Globus pallidus (tissue), 1 donor: ENCODE measurements at regions not wholly inside any gene's neighbourhood (a gene's known extent, or its start where the extent isn't known, plus 50 kb on each side); places are given as distances from the start of the nearest gene placed in this dataset.

Experiments used
- DNase-seq: peaks from one replicate; pipeline ENCODE4 v3.0.0-alpha.2; 2015; ENCODE audit warnings: low spot score

- no peak for DNase-seq
Observed at GRCh38 chr5:112025757-112026156, 268.8 kb upstream of the NREP start.

DNA sequence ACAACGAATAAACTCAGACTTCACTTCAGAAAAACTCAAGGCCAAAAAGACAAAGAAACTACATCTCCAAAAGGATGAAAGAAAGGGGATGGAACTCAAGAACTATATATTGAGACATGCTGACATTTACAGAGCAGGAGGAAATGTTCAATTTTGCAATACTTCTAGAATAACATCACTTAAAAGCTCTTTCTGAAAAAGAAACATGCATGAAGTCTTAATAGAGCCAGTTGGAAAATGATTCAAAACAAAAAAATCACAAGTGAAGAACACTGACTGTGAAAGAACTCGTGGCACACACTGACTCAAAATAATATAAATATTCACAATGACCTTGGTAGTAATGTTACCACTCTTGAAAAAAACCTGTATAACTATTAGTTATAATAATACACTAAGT, 267.8 kb upstream of the NREP start:
- DNase-seq = no peak

GRCh38 chr5:112024221-112024620, 267.2 kb upstream of the NREP start:
- no peak for DNase-seq

GRCh38 chr5:112023766-112024165, 266.8 kb upstream of the NREP start:
- no peak for DNase-seq

GRCh38 chr5:112018846-112019245, 261.9 kb upstream of the NREP start:
- no peak for DNase-seq

GRCh38 chr5:112016980-112017379, 260.0 kb upstream of the NREP start:
- no peak for DNase-seq

DNA sequence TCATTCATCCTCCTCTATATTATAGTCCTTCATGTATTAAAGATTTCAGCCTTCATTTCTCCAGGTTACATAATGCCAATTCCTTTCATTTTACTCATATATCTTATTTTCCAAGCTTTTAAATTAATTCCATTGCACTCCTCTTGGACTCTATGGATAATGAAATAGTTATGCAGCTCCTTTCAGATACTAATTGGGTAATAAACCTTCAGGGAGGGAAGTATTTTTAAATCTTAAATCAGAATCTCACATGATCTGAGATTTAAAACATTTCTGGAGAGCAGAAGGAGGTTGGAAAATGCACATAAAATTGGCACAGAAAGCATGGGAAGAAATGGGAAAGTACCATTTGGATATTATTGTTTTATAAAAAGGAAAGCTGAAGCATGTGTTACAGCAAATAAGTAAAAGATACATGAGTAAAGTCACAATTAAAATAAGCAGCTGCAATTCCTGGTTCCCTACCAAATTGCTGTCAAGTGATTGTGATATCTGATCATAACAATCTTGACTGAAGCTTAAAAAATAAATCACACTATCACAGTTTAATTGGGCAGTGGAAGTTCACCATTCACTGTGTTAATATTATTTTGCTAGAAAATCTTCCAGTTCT, 257.9 kb upstream of the NREP start:
- no peak for DNase-seq

DNA sequence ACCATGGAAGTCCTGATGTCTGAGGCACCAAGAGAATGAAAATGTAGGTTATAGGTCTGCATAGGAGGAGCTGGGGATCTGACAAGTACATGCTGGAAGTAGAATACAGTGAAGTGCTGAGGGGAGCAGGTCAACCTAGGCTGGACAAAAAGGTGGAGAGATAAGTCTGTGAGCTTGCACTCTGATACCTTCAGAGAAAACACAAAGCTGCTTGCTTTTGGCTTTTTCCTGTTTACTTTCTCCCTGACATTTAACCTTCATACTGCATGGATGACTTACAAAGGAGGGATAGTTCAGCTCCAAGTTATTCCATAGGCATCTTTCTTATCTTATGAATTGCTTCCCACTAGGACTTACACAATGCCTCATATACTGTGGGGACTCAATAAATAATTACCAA, 256.7 kb upstream of the NREP start:
- DNase-seq = no peak

- peak; percentile 21 for DNase-seq
Observed at GRCh38 chr5:112012104-112012503, 255.1 kb upstream of the NREP start.

DNA sequence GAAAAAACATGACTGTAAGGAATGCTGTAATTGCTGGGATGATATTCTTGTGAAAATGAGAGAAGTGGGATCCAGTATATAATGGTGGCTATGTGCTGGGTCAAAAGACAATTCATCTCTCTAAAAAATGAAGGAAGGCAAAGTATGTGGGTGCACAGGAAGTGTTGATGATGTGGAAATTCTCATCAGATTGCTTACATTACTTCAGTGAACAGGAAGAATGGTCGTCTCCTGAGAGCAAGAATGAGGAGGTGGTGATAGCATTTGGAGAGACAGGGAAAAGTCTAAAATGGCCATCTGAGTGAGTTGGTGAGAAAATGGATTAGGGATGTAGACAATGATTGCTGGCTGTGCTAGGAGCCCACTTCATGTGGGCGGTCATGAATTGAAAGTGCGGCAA, 253.5 kb upstream of the NREP start:
- no peak for DNase-seq

DNA sequence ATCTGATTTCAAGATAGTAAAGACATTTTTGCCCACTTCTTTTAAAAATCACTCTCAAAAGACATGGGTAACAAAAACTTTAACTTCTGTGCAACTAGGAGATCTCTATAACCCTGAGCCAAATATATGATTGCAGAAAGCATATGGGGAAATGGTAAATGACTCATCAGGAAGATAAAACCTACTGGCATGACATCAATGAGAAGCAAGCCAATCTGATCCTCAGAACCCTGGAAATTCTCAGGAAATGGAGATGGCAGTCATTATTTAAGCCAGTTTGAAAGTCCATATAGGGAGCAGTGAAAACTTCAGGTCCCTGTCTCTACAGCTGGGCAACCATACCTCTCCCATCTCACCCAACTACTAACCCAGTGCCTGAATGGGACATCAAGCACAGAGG, 249.7 kb upstream of the NREP start:
- DNase-seq = no peak

- no peak for DNase-seq
Observed at GRCh38 chr5:112005623-112005930, 248.6 kb upstream of the NREP start.

DNA sequence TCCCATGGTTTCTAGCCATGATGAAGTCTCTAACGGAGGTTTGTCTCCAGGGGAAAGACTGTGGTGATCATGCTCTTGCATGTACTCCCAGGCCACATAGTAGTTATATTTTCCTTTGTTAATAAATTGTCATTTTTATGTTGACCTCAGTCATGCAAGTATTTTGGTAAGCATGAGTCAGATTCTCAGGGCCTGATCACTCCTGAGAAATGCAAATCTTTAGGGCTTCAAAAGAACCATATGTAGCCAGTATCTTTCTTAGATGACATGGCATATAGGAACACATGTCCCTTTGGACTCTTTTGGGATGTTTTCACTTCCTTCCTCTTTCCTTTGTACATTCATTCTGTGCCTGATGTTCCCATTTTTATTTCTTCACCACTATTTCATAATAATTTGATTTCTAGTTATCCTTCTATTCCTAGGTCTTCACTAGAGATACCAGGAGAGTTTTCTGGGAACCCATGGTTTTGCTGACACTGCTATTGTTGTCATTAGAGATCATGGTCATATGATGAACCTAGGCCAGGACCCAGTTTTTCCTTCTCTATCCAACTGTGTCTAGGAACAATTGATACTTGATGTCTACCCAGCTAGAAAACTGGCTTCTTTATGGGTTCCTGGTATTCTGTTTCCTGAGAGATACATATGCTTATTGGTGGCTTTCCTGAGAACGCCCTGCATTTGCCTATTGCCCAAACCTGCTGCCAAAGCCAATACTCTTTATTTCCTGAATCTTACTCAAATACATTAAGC, 248.1 kb upstream of the NREP start:
- DNase-seq = no peak

- no peak for DNase-seq
Observed at GRCh38 chr5:112002376-112002775, 245.4 kb upstream of the NREP start.

DNA sequence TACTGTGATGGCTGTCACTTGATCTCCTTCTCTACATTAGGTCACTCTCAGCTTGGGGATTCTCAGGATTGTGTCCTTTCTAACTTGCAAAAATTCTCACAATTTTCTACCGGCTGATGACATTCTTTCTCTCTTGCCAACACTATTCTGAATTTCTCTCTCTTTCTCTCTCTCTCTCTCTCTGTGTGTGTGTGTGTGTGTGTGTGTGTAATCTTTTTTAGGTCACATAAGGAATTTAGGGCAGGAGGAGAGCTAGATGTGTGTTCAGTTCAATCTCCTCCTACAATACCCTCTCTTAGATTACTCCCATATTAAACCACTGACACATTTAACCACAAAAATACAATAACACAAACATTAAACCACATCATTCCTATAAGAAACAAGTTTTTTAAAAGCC, 242.3 kb upstream of the NREP start:
- DNase-seq = no peak

- DNase-seq = no peak
Observed at GRCh38 chr5:111998871-111999270, 241.9 kb upstream of the NREP start.

DNA sequence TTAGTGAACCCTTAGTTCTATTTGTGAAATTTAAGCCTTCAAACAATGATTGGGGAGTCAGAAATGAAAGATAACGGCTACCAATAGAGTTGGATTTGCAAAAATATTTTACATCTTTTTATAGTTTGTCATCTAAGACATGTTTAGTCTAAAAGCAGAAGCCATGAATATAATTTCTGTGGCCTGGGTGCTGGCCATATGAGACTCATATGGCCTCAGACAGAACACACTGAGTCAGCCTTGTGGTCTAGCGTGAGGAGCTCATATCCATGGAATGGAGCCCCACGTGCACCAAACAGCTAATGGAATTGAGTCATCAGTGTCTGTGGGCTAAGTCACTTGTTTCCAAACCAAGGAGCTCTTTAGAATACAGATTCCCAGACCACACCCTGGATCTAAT, 240.7 kb upstream of the NREP start:
- DNase-seq = no peak

- DNase-seq = no peak
Observed at GRCh38 chr5:111997308-111997707, 240.3 kb upstream of the NREP start.

GRCh38 chr5:111996574-111996973, 239.6 kb upstream of the NREP start:
- no peak for DNase-seq

DNA sequence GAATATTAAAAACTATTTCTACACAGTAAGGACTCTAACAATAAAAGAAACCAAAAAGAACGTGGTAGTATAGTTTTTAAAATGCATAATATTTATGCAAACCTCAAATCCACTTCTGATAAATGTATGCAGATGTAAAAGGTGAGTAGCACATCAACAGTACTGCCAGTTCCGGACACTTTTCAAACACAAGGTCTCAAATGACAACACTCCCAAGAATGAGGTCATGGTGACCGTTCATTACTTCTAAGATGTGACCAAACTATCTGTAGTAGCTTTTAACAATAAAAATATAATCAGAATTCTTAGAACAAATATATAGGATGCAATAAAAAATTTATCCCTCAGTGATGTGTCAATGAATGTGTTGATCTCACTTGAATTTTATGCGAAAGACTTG, 238.7 kb upstream of the NREP start:
- no peak for DNase-seq

- no peak for DNase-seq
Observed at GRCh38 chr5:111993242-111993641, 236.2 kb upstream of the NREP start.

DNA sequence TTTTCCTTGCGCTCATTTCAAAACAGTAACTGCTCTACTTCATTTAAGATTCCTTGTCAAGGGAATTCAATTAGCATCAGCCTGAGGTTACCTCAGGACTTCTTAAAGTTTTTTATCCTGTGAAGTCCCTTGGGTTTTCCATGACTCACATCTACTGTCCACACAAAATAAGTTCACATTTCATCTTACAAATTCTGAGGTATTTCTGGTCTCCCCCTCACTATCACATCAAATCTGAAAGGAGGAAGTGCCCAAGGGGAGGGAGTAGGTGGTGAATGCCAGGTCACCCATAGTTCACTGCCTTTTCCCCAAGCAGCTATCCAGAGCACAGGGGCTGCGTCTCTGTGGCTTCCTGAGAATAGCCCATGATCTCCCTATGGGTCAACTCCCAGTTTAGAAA, 227.1 kb upstream of the NREP start:
- no peak for DNase-seq

GRCh38 chr5:111983459-111983858, 226.5 kb upstream of the NREP start:
- no peak for DNase-seq

GRCh38 chr5:111977436-111977829, 220.4 kb upstream of the NREP start:
- DNase-seq = no peak
